Glomerular endothelial cell (primary cell): ENCODE measurements at regions not wholly inside any gene's neighbourhood (a gene's known extent, or its start where the extent isn't known, plus 50 kb on each side); places are given as distances from the start of the nearest gene placed in this dataset.

ENCODE experiments used
- DNase-seq: peaks from one replicate; pipeline ENCODE4 v3.0.0-alpha.2; 2011; ENCODE audit warnings: low read depth, low spot score; ENCODE audit errors: extremely low read depth

DNA sequence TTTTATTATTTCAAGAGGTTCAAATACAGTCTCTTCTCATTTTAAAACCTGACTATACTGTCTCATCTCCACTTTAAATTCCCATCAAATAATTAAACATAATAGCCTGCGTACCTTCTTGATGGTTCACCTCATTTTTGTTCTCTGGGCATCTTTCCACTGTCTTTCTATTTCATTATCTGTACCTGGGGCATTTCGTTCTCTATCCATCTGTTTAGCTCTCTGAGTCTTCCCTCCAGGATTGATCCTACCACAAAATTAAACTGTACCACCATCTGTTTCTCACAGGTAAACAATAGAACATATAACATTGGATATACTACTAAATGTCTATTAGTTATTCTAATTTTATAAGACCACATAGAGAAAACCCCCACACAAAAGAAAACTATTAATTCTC is 1331.4 kb downstream of the NSUN3 start:
- DNase-seq = no peak

DNA sequence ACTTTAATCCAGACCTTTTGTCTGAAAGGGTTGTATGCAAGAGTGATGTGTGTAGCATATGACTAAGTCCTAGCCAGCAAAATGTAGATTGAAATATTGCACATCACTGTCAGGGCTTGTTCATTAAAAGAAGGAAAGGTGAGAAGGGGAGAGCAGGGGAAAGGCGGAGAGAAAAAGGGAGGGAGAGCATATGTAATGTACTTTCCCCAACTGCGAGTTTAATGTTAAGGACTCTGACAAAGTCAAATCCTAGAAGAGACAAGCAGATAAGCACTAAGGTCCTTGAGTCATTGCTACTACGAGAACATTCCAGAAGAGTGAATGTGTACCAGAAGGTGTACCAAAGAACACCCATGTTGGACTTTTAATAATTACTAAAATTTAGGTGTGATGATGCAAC is 1336.7 kb downstream of the NSUN3 start:
- no peak for DNase-seq

DNA sequence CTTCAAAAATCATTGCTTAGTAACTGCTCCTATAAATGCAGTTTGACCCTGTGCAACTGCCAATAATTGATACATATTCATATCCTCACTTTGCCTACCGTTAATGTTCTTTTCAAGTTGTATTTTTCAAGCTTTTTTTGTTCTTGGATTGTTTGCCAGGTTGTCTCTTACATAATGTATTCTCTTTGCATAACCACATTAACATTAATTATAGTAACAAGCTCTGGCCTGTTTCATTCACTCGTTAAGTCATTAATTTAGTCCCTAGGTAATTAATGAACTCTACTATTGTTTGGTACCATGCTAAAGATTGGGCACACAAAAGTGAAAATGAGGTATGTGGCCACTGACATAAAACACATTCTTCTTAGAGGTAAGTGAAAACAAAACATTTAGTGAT is 1338.8 kb downstream of the NSUN3 start:
- DNase-seq = no peak

DNA sequence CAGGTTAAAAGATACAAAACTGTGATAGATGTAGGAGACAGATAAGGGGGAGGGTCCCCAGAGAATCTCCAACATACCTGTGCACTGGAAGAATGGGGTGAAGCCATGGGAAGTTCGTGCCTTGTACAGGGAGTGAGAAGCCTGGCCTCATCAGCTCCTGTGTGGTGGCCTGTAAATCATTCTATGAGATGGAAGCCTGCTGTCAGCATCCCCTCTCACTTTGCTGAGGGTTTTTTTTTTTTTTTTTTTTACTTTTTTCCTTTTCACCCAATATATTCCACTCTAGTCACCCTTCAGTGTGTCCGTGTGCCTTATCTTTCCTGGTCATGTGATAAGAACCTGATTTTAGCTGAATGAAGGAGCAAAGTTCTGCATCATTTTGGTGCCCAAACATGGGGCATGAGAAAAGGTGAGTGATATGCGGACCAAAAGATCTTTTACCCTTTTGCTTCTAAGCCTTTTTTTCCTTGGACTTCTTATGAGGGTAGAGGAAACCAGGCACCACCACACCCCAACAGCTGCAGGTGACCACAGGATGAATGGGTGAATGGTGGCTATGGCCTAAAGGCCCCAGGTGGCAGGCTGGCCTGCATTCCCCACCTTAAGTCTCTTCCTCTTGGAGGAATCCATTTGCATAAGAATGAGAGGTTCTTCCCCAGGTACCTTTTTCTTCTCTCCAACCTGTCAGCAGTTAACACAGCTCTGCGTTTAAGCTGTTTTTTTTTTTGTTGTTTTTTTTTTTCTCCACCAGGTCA is 1345.0 kb downstream of the NSUN3 start:
- DNase-seq = no peak

DNA sequence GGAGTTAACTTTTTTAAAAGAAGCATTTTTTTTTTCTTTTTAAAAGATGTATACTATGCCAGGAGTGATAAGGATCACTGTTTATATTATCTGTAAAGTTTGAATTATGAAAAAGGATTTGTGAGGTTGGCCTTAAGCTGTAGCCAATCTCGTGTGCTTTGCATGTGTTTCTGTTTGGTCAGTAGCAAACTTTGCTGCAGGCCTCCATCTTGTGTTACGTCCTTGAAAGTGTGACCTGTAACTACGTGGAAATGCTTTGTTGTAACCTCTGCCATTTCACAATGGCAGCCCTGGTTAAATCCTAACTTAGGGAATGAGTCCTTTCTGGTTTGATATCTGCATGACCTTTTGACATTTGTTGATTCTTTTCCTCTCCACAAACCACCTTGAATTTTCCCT is 1345.6 kb downstream of the NSUN3 start:
- DNase-seq = no peak

DNA sequence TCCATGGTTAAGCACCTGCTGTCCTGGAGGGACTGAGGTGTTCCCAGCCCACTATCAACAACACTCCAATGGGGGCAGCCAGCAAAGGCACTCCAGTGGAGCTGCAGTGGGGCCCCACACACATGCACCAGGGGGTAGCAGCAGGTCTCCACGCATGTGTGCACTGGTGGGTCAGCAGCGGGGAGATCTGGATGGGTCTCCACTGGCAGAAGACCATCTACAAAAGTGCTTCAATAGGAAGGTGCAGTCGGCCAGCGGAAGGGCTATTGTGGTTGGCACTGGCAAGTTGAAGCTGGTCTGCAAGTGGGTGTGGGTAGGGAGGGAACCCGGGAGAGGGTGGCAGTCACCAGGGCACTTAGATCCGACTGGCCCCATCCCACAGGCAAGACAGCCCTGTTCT is 1355.4 kb downstream of the NSUN3 start:
- DNase-seq = no peak

DNA sequence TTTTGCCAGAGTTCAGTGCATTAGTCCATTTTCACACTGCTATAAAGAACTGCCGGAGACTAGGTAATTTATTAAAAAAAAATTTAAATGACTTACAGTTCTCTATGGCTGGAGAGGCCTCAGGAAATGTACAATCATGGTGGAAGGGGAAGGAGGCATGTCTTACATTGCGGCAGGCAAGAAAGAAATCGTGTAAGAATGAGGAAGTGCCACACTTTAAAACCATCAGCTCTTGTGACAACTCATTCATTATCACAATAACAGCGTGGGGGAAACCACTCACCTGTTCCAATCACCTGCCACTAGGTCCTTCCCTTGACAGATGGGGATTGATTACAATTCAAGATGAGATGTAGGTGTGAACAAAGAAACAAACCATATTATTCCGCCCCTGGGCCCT is 1361.4 kb downstream of the NSUN3 start:
- DNase-seq = no peak

DNA sequence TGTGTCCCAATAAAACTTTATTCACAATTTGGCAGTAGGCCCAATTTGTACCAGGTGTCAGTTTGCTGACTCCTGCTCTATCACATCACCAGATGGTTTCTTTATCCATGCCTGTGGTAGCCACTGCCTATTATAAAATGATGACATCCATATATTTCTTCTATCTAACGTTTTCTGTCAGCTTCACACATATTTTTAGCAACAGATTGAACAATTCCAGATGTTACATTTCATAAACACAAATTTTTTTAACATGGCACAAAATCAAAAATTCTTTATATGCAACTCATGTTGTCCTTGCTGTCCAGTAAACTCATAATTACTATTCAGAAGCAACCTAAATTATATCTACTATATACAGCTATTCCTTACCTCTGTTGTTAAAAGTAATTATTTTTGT is 1371.6 kb downstream of the NSUN3 start:
- no peak for DNase-seq

DNA sequence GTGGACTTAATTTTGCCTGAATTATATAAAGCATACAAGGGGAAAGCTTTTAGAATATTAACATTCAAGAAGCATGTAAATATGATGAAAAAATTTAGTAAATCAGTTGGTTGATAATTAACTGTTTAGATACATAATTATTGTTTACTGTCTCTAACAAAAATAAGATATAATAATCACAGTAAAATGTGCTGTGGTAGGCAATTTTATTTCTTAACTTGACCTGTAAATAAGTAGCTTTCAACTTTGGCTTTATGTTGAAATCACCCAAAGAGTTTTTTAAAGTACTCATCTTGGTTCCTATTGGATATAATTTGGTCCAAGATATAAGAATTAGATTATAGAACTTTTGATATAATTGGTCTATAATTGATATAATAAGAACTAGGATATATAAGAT is 1374.5 kb downstream of the NSUN3 start:
- no peak for DNase-seq

DNA sequence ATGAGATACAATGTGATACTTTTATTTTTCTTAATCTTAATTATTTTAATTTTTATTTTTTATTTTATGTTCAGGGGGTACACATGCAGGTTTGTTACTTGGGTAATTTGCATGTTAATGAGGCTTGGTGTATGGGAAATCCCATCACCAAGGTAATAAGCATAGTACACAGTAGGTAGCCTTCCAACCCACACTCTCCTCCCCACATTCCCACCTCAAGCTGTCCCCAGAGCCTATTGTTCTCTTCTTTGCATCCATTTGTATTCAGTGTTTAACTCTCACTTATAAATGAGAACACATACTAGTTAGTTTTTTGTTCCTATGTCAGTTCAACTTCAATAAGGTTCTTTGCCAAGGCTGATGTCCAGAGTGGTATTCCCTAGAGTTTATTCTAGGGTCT is 1375.4 kb downstream of the NSUN3 start:
- no peak for DNase-seq

DNA sequence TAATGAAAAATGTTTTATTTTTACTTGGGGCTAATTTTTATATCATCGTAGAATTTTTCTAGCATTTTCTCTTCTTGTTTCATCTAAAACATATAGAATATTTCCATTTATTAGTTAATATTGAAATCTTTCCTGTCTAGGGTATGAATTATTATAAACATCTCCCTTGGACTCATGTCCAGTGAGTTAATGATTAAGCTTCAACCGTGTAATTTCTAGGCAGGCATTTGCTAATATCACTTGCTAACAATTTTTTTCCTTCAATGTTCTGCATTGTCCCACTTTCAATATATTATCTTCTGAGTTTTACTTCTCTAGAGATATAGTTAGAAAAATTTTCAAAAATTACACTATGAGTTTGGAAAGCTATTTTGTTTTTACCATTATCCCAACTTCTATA is 1371.6 kb upstream of the EPHA6 start:
- DNase-seq = no peak

DNA sequence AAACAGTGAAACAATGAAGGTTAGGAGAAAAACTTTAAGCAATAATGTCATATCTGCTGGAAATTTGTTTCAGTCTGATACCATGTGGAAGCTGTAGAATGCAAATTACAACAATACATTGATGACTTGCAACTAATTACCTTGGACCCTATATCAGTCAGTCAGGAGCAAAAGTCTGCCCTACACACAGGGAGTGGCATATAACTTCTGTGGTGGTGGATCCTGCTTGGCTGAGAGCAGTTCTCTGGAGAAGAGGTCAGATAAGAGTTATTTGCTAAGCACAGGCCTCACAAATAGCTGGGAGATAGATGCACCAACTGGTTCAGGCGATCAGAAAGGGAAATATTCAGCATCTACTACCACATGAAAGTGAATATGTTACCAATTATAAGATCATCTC is 1364.6 kb upstream of the EPHA6 start:
- no peak for DNase-seq

DNA sequence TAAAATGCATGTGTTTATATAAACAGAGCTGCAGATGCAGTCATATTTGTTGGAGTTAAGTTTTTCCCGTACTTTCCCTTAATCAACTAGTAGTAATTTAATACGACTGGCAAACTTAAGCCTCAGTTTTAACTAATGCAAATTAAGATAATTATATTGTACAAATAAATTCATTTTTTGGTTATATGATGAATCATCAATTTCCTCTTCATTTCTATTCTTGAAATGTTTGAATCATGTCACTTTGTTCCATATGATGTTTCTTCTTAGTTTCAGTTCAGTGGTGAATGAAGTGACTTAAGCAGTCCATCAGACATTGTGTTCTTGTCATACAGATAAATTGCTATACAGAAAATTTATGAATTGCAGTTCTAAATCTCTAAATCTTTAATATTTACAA is 1361.2 kb upstream of the EPHA6 start:
- DNase-seq = no peak

DNA sequence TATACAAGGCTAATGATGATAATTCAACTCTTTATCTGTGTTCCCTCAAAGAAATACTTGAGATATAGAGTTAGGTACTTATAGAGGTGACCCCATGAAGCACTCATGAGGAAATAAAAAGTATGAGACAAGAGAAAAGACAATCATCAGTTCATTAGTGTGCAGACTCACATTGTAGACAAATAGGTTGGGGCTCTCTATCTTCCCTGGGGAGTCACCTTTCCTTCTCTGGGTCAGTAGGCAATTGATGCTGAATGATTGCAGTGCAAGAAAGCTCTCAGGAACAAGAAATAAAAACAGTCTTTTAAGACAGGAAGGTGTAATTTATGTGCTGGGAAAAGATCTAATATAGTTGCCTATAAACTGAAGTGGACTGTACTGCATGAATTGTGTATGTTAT is 1357.6 kb upstream of the EPHA6 start:
- no peak for DNase-seq

DNA sequence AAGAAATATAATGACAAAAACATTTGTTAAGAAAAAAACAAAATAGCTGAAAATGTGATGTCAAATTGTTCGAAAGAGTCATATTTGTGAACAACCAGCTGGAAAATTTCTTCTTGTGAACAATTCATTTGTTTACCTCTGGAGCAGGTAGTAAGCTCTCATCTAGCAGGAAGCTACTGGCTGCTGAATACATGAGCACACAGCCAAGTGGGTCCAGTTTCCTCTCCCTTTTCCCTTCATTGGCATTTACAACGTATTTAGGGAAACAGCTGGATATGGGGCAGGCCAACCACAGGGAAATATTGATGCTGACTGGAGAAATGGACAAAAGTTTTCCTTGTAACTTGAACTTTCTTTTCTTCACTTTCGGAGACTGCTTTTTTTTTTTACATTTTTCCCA is 1354.7 kb upstream of the EPHA6 start:
- no peak for DNase-seq

DNA sequence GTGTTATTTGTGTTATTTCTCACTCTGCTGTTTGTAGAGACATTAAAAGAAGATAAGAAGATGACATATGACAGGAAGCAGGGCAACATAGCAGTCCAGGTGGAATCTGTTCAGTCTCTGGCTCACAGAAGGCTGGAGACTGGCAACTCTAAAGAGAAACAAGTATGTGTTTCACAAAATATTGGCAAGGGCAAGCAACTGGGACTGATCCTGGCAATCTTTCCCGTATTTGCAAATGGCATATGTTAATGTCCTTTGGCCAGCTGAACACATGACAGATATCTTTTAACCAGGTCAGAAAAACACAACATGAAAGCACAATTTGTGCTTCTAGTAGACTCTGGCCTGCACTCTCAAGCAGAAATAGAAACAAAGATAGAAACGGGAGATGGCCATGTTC is 1354.1 kb upstream of the EPHA6 start:
- no peak for DNase-seq

DNA sequence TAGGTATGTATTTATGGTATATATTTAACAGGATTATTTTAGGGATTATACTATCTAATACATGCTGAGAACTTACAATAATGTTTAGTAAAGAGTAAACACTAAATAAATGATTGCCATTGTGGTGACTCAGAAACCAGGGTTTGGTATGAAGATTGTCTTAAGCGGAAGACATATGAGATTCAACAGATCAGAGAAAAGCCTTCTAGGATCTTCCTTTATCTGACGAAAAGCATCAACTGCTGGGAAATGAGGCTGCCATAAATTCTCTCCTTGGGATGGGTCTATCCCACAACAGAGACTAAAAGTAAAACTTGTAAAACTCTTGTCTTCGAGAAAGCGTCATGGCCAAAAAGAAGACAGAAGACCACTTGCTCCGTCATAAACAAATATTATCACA is 1352.2 kb upstream of the EPHA6 start:
- no peak for DNase-seq

DNA sequence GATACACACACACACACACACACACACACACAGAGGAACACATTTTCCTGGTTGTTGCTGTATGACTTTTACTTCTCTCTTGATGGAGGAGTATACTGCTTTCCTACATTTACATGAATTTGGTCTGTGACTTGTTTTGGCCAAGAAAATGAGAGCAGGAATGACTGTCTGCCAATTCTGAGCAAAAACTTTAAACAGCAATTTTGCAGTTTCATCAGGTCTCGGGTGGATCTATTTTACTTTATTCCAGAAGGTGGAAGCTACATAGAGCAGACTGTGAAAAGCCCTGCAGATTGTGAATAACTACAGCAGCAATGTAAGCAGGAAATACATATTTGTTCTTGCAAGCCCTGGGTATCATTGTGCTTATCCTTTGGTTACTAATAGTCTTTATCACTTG is 1350.0 kb upstream of the EPHA6 start:
- no peak for DNase-seq

DNA sequence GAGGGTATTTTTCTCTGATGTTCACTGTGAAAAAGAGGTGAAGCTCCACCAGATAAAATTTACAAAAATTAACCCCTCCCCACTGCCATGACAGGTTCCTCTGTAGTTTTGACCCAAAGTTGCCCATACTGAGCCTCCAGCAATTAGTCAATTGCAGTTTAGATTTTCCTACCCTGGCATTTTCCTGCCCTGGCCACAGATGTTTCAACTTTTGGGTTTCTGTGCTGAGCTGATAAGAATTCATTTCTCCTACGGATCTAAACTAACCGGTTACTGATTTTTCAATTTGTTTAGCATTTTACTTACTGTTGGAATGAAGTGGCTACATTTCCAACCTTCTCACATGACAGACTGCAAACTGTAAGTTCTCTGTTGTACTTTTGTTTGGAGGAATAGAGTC is 1346.1 kb upstream of the EPHA6 start:
- DNase-seq = no peak

DNA sequence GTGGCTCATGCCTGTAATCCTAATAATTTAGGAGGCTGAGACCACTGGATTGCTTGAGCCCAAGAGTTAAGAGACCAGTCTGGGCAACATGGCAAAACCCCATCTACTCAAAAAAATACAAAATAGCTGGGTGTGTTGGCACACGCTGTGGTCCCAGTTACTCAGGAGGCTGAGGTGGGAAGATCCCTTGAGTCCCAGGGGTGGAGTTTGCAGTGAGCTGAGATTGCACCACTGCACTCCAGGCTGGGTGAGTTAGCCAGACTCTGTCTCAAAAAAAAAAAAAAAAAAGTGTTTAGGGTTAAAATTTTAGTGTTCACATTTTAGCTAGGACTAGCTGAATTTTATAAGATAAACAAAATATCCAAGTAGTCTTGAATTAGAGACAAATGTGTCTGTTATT is 1340.1 kb upstream of the EPHA6 start:
- DNase-seq = no peak

DNA sequence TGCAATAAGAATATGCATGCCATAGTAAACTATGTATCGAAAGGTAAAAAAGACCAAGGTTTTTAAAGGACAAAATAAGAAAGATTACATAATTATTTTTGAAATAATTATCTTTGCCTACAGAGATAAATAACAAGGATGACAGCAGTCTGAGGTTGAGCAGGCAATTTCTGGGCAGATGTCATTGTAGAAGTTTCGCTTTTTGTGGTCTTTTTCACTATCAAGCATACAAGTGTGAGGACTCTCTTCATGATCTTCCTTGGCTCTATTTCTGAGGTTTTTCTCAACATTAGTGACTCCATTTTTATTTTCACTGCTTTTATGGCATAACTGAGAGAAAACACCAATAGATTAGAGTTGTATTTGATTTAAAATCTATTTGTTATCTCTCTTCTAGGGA is 1337.9 kb upstream of the EPHA6 start:
- DNase-seq = no peak

DNA sequence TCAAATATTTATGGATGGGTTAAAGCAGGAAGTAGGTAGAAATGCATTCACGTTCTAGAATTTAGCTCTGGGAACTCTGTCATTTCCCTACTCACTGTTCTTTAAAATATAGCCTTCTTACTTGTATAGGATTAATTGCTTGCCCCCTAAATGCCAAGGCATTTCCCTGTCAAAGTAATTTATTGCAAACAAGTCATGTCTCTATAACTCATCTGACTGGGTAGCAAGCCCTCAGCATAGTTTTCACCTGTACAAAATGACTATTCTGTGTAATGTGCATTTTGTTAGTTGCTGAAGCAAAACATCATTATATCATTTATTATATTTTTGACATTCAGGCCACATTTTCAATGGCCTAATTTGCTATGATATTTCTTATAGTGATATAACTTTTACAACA is 1308.2 kb upstream of the EPHA6 start:
- DNase-seq = no peak

DNA sequence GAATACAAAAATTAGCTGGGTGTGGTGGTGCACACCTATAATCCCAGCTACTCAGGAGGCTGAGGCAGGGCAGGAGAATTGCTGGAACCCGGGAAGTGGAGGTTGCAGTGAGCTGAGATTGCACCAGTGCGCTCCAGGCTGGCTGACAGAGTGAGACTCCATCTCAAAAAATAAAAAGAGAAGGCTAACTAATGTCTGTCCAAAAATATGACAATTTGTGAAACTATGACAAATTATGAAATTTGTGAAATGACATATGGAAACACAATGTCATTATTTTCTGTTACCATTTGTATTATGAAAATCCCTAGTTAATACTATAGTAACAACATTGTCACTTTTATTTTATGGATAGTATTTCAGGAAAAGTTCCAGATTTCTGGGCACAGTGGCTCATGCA is 1306.3 kb upstream of the EPHA6 start:
- DNase-seq = no peak
